DMS79 treated with DMSO at 0.1 percent for 48 hours (cell line): ENCODE measurements at regions not wholly inside any gene's neighbourhood (a gene's known extent, or its start where the extent isn't known, plus 50 kb on each side); places are given as distances from the start of the nearest gene placed in this dataset.
A peak's percentile ranks its signal among the peaks of the same experiment; 100 is the strongest.

Source experiments
- DNase-seq: peaks from one replicate; lab custom pipeline; 2025; lab: John Stamatoyannopoulos, UW

- no peak for DNase-seq
Measured at GRCh38 chr10:113292086-113292485, 260.8 kb upstream of the HABP2 start.

GRCh38 chr10:113292743-113293142 lies 260.1 kb upstream of the HABP2 start:
- DNase-seq, result no peak

- DNase-seq, result no peak
Measured at GRCh38 chr10:113293167-113293566, 259.7 kb upstream of the HABP2 start.

GRCh38 chr10:113294868-113295267 lies 258.0 kb upstream of the HABP2 start:
- DNase-seq, result no peak

GRCh38 chr10:113297226-113297625 lies 255.6 kb upstream of the HABP2 start:
- DNase-seq, result no peak

- DNase-seq, result no peak
Measured at GRCh38 chr10:113298616-113299015, 254.2 kb upstream of the HABP2 start.

GRCh38 chr10:113300201-113300600 lies 252.7 kb upstream of the HABP2 start:
- DNase-seq, result no peak

GRCh38 chr10:113300617-113301016 lies 252.2 kb upstream of the HABP2 start:
- no peak for DNase-seq

- DNase-seq, result peak; percentile 39
Measured at GRCh38 chr10:113301342-113301984, 251.4 kb upstream of the HABP2 start.

GRCh38 chr10:113302062-113302461 lies 250.8 kb upstream of the HABP2 start:
- DNase-seq, result no peak

GRCh38 chr10:113303544-113304146 lies 249.2 kb upstream of the HABP2 start:
- no peak for DNase-seq

- no peak for DNase-seq
Measured at GRCh38 chr10:113304726-113305125, 248.1 kb upstream of the HABP2 start.

- no peak for DNase-seq
Measured at GRCh38 chr10:113305871-113306270, 247.0 kb upstream of the HABP2 start.

GRCh38 chr10:113309791-113310190 lies 243.1 kb upstream of the HABP2 start:
- no peak for DNase-seq

- DNase-seq, result no peak
Measured at GRCh38 chr10:113310347-113310746, 242.5 kb upstream of the HABP2 start.

GRCh38 chr10:113313048-113313602 lies 239.7 kb upstream of the HABP2 start:
- no peak for DNase-seq

GRCh38 chr10:113313722-113314121 lies 239.1 kb upstream of the HABP2 start:
- DNase-seq, result no peak

GRCh38 chr10:113316506-113316905 lies 236.3 kb upstream of the HABP2 start:
- DNase-seq, result no peak

- DNase-seq, result peak; percentile 4
Measured at GRCh38 chr10:113317489-113317888, 235.4 kb upstream of the HABP2 start.

- no peak for DNase-seq
Measured at GRCh38 chr10:113319479-113319878, 233.4 kb upstream of the HABP2 start.

GRCh38 chr10:113320211-113320610 lies 232.6 kb upstream of the HABP2 start:
- DNase-seq, result no peak

GRCh38 chr10:113320987-113321386 lies 231.9 kb upstream of the HABP2 start:
- no peak for DNase-seq

GRCh38 chr10:113322843-113323242 lies 230.0 kb upstream of the HABP2 start:
- DNase-seq, result no peak

GRCh38 chr10:113323985-113324384 lies 228.9 kb upstream of the HABP2 start:
- DNase-seq, result no peak
